Activated T-helper 2 cell treated with anti-CD3 and anti-CD28 coated beads, Interferon-gamma antibody, Interleukin-2, Interleukin-4, amounts not matched to agents 10 μg/mL and 5 μg/mL and 100 μg/mL, durations not matched to agents 14 hours and 24 hours and 36 hours (primary cell): ENCODE measurements at regions not wholly inside any gene's neighbourhood (a gene's known extent, or its start where the extent isn't known, plus 50 kb on each side); places are given as distances from the start of the nearest gene placed in this dataset.
"Not testable (repeated sequence)": the region's sequence is repeated elsewhere in the genome, so short reads cannot be mapped to it uniquely, and the experiment has no call there.

Experiments
- DNase-seq: peaks from one replicate; pipeline ENCODE4 v3.0.0; 2021; ENCODE audit warnings: low spot score
- H3K27ac Mint-ChIP-seq: one replicate; pipeline ENCODE4 v1.8.0; 2021; ENCODE audit warnings: mixed read lengths
- H3K27me3 Mint-ChIP-seq: one replicate; pipeline ENCODE4 v1.8.0; 2021; ENCODE audit warnings: low read depth, mixed read lengths
- H3K36me3 Mint-ChIP-seq: one replicate; pipeline ENCODE4 v1.8.0; 2021; ENCODE audit warnings: low read depth, mixed read lengths
- H3K4me1 Mint-ChIP-seq: one replicate; pipeline ENCODE4 v1.8.0; 2021; ENCODE audit warnings: low read depth, mixed read lengths
- H3K4me3 Mint-ChIP-seq: one replicate; pipeline ENCODE4 v1.8.0; 2021; ENCODE audit warnings: low read depth, mild to moderate bottlenecking, moderate library complexity, mixed read lengths
- H3K9me3 Mint-ChIP-seq: one replicate; pipeline ENCODE4 v1.8.0; 2021; ENCODE audit warnings: mixed read lengths
- intact Hi-C: fragments of 100-400 bp; cut with micrococcal nuclease; formaldehyde crosslinking; loops from one replicate; pipeline ENCODE4 v1.15.1; 2023

- no peaks in the 10 kb centered on the region for H3K27me3 Mint-ChIP-seq
- peaks cover 18% of the 10 kb centered on the region for H3K9me3 Mint-ChIP-seq
- no peaks in the 10 kb centered on the region for H3K4me1 Mint-ChIP-seq
- DNase-seq, result no peak
- intact Hi-C loops, result no loop called here
- H3K36me3 Mint-ChIP-seq, result no peaks in the 10 kb centered on the region
- H3K4me3 Mint-ChIP-seq, result no peak overlapping the region
- no peak overlapping the region for H3K27ac Mint-ChIP-seq
Observed at GRCh38 chr1:68703921-68704354, 207.1 kb upstream of the DEPDC1 start.

- intact Hi-C loops, result no loop called here
- DNase-seq, result no peak
- Mint-ChIP-seq H3K9me3 (peaks cover 25% of the 10 kb centered on the region), H3K27me3 (no peaks in the 10 kb centered on the region), H3K36me3 (no peaks in the 10 kb centered on the region), H3K4me1 (no peaks in the 10 kb centered on the region), H3K4me3 (no peak overlapping the region), H3K27ac (no peak overlapping the region)
Observed at GRCh38 chr1:68704800-68705443, 208.0 kb upstream of the DEPDC1 start.

DNA sequence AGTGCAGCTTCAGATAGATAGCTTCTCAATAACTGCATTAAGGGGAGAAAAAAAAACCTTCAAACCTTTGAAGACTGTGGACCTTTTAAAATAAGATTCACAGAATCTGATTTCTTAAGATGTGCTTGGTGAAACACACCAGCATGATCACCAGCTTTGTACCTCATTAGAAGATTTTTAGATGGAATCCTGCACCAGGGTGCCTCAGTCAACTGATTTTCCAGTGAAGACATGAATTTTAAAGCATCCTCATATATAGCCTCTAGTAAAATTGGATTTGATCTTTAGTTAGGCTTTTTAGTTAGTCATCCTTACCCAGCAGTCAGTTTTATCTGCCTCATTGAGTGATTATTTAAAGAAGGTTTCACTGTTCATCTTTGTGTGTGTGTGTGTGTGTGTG is 208.6 kb upstream of the DEPDC1 start:
- Mint-ChIP-seq H3K27ac (no peak overlapping the region), H3K4me1 (no peaks in the 10 kb centered on the region), H3K27me3 (no peaks in the 10 kb centered on the region), H3K4me3 (no peak overlapping the region), H3K36me3 (no peaks in the 10 kb centered on the region), H3K9me3 (peaks cover 25% of the 10 kb centered on the region)
- DNase-seq, result no peak
- intact Hi-C loops, result no loop called here

DNA sequence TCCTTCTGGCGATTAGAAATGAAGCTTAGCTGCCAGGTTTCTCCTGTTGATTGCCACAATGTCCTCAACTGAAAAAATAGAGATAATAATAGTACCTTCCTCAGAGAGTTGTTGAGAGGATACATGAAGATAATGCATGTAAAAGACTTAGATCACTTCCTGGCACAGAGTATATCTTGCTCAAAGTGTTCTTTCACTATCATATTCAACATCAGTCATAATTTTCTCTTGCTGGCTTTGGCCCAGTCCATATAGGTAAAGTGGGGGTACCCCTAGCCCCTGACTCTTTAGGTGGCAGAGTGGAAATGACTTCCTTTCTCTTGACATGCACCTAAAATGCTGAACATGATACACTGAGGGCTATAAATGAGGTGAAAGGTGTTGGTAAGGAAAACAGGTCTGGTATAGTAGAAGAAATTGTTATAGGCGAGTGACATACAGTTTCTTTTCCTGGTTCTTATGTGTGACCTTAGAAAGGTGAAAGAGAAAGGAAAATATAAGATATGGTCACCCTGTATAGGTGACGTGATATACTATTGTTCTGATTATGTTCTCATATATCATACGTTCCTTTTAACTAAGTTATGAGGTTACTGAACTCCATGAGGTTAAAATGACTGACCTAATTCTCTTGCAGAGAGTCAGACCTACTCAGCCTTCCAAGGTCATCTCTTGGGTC is 209.9 kb upstream of the DEPDC1 start:
- no peak for DNase-seq
- no peaks in the 10 kb centered on the region for H3K27me3 Mint-ChIP-seq
- peaks cover 17% of the 10 kb centered on the region for H3K9me3 Mint-ChIP-seq
- no peak overlapping the region for H3K27ac Mint-ChIP-seq
- H3K4me1 Mint-ChIP-seq, result no peaks in the 10 kb centered on the region
- no peak overlapping the region for H3K4me3 Mint-ChIP-seq
- intact Hi-C loops, result no loop called here
- H3K36me3 Mint-ChIP-seq, result no peaks in the 10 kb centered on the region

DNA sequence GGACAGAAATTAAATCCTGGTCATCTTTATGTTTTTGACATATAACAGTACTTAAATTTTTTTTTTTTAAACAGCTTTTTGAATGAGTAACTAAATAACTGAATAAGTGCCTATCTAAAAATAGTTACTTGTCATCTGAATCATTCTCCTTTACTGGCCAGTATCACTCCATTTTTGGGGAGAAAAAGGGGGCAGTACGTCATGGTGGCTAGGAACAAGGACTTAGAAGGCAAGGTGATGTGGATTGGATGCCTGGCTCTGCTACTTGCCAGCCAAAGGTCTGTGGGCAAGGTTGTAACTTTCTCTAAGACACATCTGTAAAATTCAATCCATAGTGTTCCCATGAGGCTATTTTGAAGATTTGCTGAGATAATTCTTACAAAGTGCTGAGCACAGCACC is 220.4 kb upstream of the DEPDC1 start:
- H3K4me3 Mint-ChIP-seq, result no peak overlapping the region

DNA sequence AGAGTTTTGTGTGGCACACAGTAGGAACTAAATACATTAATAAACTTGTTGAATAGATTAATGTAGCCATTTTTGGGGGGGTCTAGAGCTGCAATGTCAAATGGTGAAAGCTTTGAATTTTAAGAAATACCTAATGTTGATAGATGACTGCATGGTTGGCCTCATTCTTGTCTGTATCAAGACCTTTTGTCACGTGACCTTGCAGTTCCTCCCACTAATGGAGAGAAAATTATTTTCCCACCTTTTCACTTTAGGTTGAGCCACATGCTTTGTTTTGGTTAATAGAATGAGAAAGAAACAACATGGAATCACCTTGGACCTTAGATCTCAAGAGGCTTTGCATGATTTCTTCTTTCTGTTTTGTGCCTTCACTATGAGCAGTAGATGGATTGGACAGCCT is 223.6 kb upstream of the DEPDC1 start:
- Mint-ChIP-seq H3K27me3 (no peaks in the 10 kb centered on the region), H3K4me1 (no peaks in the 10 kb centered on the region), H3K4me3 (no peak overlapping the region), H3K36me3 (no peaks in the 10 kb centered on the region), H3K27ac (no peak overlapping the region), H3K9me3 (no peaks in the 10 kb centered on the region)
- intact Hi-C loops, result no loop called here
- no peak for DNase-seq

More for the DNA sequence above, 220.4 kb upstream of the DEPDC1 start:
- Mint-ChIP-seq H3K27ac (no peak overlapping the region), H3K27me3 (no peaks in the 10 kb centered on the region), H3K4me1 (no peaks in the 10 kb centered on the region), H3K36me3 (no peaks in the 10 kb centered on the region), H3K9me3 (peaks cover 2% of the 10 kb centered on the region)
- intact Hi-C loops, result no loop called here
- DNase-seq, result no peak

- H3K4me1 Mint-ChIP-seq, result no peaks in the 10 kb centered on the region
- no peaks in the 10 kb centered on the region for H3K36me3 Mint-ChIP-seq
- intact Hi-C loops, result no loop called here
- no peaks in the 10 kb centered on the region for H3K9me3 Mint-ChIP-seq
- no peak overlapping the region for H3K27ac Mint-ChIP-seq
- no peak for DNase-seq
- no peak overlapping the region for H3K4me3 Mint-ChIP-seq
- H3K27me3 Mint-ChIP-seq, result no peaks in the 10 kb centered on the region
Observed at GRCh38 chr1:68723791-68724190, 226.9 kb upstream of the DEPDC1 start.

- DNase-seq, result no peak
- intact Hi-C loops, result no loop called here
- no peaks in the 10 kb centered on the region for H3K27me3 Mint-ChIP-seq
- H3K27ac Mint-ChIP-seq, result no peak overlapping the region
- no peaks in the 10 kb centered on the region for H3K9me3 Mint-ChIP-seq
- no peak overlapping the region for H3K4me3 Mint-ChIP-seq
- no peaks in the 10 kb centered on the region for H3K4me1 Mint-ChIP-seq
- H3K36me3 Mint-ChIP-seq, result no peaks in the 10 kb centered on the region
Observed at GRCh38 chr1:68725001-68725752, 228.3 kb upstream of the DEPDC1 start.

DNA sequence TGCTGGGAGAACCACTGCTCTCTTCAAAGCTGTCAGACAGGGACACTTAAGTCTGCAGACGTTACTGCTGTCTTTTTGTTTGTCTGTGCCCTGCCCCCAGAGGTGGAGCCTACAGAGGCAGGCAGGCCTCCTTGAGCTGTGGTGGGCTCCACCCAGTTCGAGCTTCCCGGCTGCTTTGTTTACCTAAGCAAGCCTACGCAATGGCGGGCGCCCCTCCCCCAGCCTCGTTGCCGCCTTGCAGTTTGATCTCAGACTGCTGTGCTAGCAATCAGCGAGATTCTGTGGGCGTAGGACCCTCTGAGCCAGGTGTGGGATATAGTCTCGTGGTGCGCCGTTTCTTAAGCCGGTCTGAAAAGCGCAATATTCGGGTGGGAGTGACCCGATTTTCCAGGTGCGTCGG is 242.6 kb upstream of the DEPDC1 start:
- H3K27me3 Mint-ChIP-seq, intact Hi-C loops, H3K4me3 Mint-ChIP-seq, H3K27ac Mint-ChIP-seq, H3K4me1 Mint-ChIP-seq, H3K36me3 Mint-ChIP-seq, DNase-seq: not testable (repeated sequence)
- peaks cover 30% of the 10 kb centered on the region for H3K9me3 Mint-ChIP-seq

DNA sequence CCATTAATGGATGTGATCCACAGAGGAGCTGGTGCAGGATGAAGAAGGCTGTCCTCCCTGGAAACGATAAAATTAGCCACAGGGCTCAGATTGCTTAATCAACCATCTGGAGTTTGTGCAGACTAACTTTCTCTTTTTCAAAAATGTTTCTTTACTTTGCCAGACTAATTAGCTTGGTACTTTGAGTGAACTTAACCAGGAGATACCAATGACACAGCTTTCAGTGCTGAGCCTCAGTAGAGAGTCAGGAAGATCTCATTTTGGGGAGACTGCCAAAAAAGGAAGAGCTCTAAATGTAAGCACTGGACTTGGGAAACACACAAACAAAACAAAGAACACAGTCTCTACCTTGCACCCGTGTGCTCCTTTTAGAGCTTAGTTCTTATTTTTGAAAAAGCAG is 248.1 kb upstream of the DEPDC1 start:
- intact Hi-C loops, result no loop called here
- Mint-ChIP-seq H3K36me3 (no peaks in the 10 kb centered on the region), H3K4me3 (no peak overlapping the region)

DNA sequence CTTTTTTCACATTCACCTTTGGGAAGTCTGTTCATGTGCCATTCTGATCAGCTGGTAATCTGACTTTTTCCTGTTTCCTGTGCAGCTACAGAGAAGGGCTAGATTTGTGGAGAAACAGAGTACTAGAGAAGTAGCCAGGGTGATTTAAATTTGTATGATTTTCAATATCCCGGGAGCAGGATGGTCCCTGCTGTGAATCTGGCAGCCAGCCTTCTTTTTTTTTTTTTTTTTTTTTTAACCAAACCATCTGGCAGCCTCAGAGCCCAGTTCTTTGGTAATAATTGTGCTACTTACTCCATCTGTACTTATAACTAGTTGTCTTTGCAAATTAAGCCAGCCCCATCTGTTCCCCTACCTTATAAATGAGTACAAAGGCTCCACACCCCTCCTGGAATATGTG is 248.6 kb upstream of the DEPDC1 start:
- no peak for DNase-seq
- intact Hi-C loops, result no loop called here
- Mint-ChIP-seq H3K36me3 (no peaks in the 10 kb centered on the region), H3K27me3 (no peaks in the 10 kb centered on the region), H3K27ac (no peak overlapping the region), H3K9me3 (peaks cover 30% of the 10 kb centered on the region), H3K4me1 (no peaks in the 10 kb centered on the region), H3K4me3 (no peak overlapping the region)

More for the DNA sequence above, 248.1 kb upstream of the DEPDC1 start:
- Mint-ChIP-seq H3K4me1 (no peaks in the 10 kb centered on the region), H3K27ac (no peak overlapping the region), H3K9me3 (peaks cover 32% of the 10 kb centered on the region), H3K27me3 (no peaks in the 10 kb centered on the region)
- DNase-seq, result no peak

DNA sequence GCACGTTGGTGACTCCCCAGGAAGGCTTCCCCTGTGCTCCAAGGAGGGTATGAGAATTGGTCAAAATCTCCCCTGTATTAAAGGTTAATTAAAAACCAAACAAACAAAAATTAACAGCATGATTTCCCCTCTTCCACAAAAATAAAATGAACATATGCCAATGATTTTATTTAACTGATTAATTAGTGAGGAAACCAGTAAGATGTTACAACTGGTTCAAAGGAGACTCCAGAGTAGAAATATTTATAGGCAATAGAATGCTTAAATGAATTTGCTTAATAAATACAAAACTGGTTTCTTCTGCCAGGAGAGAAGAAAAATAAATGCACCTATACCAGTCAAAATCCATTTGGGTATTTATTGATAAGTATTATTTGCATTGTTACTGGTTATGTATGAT is 249.5 kb upstream of the DEPDC1 start:
- Mint-ChIP-seq H3K27ac (no peak overlapping the region), H3K9me3 (peaks cover 21% of the 10 kb centered on the region), H3K36me3 (no peaks in the 10 kb centered on the region), H3K4me3 (no peak overlapping the region), H3K4me1 (no peaks in the 10 kb centered on the region), H3K27me3 (no peaks in the 10 kb centered on the region)
- DNase-seq, result no peak
- intact Hi-C loops, result no loop called here

- Mint-ChIP-seq H3K27ac (no peak overlapping the region), H3K27me3 (no peaks in the 10 kb centered on the region)
- intact Hi-C loops, result no loop called here
Observed at GRCh38 chr1:68751723-68752122, 254.8 kb upstream of the DEPDC1 start.

More at GRCh38 chr1:68751723-68752122, 254.8 kb upstream of the DEPDC1 start:
- no peak overlapping the region for H3K4me3 Mint-ChIP-seq
- H3K36me3 Mint-ChIP-seq, result no peaks in the 10 kb centered on the region
- no peak for DNase-seq
- peaks cover 5% of the 10 kb centered on the region for H3K9me3 Mint-ChIP-seq
- no peaks in the 10 kb centered on the region for H3K4me1 Mint-ChIP-seq
